Stimulated activated CD8-positive, alpha-beta memory T cell treated with anti-CD3 and anti-CD28 coated beads, Interleukin-12 subunit alpha, Interleukin-12 subunit beta, amount 100 ng/mL, for 24 hours (primary cell): ENCODE measurements at regions not wholly inside any gene's neighbourhood (a gene's known extent, or its start where the extent isn't known, plus 50 kb on each side); places are given as distances from the start of the nearest gene placed in this dataset.

Experiments
- DNase-seq: peaks from one replicate; pipeline ENCODE4 v3.0.0-alpha.2; 2020; ENCODE audit errors: extremely low read depth

DNA sequence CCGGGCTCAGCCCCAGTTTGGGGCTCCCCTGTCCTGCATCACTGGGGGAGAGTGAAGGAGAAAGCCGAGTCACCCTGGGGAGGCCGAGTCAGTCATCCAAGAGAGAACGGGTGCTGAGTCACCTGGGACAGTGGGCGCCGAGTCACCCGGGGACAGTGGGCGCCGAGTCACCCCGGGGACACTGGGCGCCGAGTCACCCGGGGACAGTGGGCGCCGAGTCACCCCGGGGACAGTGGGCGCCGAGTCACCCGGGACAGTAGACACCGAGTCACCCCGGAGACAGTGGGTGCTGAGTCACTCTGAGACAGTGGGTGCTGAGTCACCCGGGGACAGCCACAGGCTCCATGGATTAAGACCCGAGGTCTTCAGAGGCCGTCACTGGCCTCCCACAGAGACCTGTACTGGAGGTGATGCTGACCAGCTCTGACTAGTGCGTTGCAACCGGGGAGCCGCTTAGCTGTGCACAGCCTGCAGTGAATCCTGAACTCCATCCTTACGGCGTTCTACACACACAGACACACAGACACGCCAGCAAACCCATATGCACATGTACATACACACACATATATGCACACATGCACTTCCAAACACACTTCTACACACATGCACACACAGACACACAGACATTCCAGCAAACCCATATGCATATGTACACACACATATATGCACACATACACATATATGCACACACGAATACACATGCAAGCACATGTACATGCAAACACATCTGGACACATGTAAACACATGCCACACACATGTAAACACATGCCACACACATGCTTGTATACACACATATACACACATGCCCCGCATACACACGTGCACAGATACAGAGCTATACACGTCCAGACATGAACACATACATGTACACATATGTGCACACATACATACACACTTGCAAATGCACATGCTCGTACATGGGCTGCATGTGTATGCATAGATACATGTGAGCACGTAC is 64.9 kb upstream of the GALNT9 start:
- DNase-seq: no peak

DNA sequence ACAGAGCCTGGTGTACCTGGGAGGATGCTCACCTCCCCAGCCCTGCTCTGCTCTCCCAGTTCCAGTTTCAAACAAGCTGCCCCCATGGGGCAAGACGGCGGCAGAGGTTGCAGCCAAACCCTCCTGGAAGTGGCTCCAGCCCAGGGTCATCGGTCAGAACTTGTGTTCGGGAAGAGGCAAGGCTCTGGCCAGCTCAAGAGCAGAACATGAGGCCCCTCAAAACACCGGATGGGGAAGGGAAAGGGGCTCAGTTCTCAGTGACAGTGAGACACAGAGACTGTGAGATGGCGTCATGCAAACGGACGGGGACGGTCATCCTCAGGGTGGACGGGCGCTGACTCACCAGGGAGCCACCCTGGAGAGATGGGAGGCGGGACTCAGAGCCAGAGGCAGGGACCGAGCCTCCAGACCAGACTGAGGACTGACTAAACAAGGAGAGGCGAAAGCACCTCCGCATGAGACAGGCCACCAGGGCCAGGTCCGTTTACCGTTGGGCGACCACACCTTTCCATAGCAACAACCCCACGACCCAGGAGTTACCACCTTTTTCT is 63.9 kb upstream of the GALNT9 start:
- DNase-seq: no peak

DNA sequence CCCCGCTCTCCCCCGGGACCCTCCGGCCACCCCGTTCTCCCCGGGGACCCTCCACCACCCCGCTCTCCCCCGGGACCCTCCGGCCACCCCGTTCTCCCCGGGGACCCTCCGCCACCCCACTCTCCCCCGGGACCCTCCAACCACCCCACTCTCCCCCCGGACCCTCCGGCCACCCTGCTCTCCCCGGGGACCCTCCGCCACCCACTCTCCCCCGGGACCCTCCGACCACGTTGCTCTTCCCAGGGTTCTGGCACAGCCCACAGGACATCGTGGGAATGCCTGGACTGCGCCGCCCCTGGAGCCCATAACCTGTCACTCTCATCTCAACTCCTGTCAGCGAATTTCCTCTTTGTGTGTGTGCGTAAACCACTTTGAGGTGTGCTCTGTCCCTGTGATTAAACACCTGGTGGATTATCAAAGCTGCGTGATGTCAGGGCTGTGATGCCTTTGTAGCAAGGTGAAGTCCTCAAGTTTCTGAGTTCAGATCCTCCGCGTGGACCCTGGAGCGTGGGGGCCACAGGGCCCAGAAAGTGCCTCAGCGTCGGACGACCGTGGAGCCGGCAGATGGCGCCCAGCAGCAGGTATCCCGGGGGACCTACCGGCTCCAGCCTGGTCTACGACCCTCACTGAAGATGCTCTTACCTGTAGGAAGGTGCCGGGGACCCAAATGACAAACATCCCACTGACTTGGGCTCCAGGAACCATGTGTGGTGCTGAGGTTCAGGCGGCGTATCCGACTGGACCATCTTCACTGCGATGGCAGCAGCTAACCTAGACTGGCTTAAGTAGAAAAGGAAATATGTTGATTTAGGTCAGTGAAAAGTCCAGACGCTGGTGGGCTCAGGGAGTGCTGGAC is 63.2 kb upstream of the GALNT9 start:
- no peak for DNase-seq

DNA sequence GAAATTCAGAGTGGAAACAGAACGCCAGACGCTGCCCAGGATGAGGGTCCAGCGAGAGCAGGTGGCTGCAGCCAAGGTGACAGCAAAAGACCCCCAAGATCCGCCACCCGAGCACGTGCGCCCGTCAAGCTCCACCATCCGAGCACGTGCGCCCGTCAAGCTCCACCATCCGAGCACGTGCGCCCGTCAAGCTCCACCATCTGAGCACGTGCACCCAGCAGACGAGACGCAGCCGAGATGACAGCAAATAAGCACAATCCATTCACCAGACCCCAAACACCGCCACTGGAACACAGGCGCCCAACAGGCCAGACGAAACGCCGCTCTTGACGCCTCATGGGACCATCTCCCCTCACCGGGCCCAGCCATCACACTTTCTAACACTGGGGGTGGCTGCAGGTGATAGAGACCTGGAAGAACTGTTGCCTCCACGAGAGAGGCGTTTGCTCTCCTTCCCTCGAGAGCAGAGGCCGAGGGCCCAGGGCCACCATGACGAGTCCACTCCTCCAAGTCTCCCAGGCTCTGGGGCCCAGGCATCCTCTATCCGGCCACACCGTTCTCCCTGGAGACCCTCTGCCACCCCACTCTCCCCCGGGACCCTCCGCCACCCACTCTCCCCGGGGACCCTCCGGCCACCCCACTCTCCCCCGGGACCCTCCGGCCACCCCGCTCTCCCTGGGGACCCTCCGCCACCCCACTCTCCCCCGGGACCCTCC is 62.1 kb upstream of the GALNT9 start:
- DNase-seq: no peak

DNA sequence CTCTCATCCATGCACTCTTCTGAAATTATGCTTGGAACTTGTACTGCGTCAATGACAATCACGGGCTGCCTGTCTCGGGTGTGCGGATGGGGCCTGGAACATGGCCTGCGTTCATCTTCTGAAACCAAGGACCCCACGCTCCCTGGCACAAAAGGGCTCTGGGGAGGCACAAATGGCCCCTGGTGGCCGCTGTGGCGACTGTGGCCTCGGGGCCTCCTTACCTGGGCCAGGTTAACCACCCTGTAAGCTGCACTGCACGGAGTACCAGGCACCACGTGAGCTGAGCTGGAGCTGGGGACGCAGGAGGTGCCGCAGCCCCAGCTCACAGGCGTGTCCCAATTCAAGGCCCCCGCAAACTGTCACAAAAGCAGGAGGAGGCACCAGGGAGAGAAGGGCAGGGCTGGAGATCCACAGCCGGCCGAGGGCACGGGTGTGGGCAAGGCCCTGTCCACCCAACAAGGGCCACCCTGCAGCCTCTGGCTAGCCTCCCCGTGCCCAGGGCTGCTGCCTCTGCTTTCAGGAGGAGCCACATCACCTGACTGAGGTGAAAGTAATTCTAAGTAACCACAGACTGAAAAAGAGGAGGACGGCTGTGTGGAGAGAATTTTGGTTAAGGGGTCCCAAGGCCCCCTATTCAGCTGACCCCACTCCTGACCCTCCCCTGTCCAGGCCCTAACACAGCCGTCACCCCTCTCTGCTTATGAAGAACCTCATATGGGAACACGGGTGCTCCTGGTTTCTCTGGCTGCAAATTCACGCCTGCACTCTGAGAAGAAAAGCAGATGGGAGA is 61.1 kb upstream of the GALNT9 start:
- no peak for DNase-seq

DNA sequence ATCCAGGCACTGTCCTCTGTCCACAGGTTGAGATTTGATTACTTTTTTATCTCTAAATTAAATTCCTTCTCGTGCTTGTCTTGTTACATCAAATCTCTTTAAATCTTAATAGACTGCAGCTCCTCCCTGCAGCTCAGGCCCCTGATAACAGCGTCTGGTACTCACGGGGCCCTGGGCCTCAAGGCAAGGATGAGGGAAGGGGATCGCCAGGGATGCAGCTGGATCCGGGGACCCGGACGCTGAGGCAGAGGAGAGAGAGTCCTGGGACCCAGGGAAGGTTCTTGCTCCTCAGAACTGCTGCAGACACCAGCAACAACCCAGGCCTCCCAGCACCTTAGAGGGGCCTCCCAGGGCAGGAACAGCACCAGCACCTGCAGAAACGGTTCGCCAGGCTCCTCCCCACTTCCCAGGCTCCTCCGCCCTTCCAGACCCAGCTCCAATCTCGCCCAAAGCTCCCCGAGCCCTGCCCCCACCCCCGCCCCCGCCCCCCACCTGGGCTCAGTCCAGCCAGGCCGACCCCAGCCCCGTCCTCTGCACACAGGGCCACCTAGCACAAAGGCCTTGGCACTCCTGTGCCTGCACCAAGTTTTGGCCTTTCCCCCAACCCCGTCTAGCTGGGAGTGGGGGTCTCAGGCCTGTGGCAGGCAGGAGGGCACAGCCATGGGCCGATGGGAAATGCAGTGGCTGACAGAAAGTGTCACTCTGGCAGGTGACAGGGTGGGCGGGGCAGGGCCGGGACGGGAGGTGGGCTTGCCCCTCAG is 60.3 kb upstream of the GALNT9 start:
- no peak for DNase-seq

DNA sequence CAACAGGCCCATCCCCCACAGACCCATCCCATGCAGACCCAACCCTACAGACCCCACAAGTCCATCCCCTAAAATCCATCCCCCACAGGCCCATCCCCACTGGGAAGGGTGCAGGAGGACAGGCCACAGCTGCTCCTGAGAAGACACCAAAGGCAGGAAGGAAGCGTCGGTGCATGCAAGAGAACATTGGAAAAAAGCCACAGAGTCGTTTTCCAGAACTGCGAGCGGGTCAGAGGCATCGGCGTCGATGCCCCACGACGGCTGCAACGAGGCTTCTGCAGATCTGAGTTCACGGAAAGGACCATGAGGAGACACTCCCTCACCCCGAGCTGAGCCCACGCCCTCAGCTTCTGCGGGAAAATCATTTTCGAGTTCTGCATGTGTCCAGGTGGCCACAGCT is 59.6 kb upstream of the GALNT9 start:
- no peak for DNase-seq

DNA sequence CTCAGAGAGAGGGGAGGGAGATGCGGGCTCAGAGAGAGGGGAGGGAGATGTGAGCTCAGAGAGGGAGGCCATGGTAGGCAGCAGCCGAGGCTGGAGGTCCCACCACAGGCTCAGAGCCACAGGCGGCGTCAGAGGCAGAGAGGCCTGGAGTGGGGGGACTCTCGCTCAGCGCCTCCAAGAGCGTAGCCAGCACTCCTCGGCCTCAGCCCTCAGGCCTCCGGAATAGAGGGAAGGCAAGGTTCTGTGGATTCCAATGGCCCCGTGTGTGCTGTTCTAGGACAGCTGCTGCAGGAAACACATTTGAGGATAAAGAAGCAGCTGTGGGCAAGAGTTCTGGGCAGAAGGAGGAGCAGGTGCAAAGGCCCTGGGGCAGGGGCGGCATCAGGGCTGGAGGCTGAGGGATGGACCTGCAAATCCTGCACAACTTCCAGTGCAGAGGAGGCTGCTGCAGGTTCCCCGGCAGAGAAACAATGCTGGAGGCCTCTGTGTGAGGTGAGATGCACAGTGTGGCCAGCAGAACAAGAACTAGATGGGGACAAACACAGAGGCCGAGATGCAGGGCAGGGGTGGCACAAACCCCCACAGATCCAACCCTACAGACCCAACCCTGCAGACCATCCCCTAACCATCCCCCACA is 59.1 kb upstream of the GALNT9 start:
- no peak for DNase-seq

DNA sequence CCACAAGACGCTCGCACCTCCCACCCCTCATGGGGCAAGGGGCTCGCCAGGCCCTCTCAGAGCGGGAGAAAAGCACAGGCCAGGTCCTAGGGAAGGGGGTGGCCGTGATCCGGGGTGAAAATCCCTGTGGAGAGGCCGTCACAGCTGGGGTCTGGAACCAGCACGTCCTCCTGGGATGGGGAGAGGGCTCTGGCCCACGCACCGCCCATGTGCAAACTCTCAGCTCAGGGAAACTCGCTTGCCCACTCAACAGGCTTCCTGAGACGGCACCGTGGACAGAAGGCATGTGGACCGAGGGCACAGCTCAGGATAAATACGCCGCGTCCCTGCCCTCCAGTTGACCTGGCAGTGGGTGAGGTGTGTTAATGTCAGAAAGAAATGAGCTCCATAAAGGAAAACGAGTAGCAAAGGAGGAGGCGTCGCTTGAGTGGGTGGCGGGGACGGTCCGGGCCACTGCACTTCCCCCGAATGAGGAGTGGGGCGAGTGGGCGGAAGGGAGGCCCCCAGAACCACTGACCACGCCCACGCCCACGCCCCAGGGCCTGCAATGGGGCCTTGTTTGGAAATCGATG is 57.6 kb upstream of the GALNT9 start:
- DNase-seq: no peak

DNA sequence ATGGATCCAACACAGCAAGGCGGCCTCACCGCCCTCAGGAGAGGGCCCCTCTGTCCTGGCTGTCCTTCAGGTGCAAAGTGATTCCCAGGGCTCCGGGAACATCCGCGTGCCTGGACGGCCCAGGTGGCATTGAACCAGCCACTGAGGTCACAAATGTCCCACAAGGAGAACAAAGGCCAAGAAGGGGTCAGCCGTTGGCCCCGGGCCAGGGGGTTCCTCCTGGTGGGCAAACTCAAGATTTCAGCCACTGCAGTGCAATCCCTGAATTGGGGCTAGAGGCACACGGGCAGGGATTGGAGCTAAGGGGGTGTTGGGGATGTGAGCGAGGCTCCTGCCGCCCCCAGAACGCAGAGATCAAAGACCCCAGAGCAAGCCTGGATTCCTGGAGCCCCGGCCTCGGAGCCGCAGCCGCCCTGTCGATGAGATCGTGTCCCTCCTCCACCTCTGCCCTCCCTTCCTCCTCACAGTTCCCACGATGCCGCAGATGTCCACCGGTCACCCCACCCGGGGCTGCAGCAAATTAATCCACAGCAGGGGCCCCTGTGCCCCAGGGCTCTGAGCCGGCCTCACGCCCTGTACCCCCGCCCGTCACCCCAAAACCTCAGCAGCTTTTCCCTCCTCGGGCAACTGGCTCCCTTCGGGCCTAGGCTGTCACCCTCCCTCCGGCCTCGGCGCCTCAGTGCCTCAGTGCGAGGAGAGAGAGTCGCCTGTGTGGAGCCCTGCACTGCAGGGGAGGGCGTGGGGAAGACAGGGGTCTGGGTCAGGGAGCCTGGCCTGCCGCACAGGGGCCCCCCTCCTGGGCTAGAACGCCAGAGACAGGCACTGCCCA is 56.7 kb upstream of the GALNT9 start:
- DNase-seq: no peak

DNA sequence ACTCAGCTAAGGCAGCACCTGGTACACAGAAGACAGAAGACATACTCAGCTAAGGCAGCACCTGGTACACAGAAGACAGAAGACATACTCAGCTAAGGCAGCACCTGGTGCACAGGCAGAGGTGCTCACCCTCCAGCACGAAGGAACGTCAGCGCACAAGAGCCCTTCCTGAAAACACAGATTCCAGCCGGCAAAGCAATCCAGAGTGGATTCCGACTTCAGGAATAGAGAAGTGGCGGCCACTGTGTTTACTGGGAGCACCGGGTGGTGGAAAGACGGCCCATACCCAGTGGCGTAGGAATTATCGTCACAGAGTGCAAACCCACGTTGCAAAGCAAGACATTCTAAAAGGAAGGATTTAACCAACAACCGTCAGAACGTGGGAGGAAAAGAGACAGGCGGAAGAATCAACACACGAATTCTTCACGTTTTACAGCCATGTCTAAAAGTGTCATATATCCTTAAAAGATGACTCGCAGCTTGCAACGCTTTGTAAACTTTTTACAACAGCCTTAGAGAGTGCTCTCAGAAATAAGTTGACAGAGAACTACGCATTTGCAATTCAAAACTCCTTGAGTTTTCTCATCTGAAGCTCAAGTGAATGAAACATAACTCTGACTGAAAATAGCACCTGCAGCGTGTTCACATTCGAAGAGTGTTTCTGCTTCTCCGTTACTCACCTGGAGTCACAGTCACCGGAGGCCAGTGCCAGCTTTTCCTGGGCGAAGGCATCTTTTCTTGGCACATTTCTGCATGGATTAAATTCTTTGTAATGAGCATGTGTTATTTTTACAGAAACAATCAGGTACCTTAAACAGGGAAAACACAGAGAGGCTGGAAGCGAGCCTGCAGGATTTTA is 55.8 kb upstream of the GALNT9 start:
- DNase-seq: no peak

DNA sequence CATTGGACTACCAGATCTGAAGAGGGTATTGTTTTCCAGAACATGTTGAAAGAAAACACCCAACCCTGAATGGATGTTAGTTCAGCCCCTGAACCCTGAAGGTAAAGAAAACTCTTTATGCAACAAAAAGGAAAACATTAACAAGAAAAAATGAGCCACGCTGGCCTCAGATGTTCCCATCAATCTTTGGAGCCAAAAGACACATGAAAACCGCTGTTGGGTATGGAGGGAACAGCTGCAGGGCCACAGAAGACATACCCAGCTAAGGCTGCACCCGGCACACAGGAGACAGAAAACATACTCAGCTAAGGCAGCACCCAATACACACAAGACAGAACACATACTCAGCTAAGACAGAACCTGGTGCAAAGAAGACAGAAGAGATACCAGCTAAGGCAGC is 51.3 kb upstream of the GALNT9 start:
- DNase-seq: no peak

DNA sequence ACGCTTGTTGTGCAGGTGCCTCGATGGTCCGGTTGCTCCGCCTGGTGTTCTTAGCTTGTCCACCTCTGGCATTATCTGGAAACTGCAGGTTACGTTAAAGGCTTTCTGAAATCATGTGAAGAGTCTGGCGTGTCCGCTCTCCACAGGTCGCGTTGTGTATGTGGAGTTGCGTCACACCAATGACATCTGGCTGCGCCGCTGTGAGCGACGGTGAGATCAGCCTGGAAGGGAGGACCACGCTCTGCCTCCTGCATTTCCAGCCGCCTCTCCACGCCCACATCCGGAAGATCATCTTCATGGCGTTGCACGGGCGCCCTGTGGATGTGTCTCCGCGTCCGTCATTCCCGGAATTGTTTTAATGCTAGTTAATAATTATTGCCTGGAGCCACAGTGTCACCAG is 50.6 kb upstream of the GALNT9 start:
- DNase-seq: no peak

DNA sequence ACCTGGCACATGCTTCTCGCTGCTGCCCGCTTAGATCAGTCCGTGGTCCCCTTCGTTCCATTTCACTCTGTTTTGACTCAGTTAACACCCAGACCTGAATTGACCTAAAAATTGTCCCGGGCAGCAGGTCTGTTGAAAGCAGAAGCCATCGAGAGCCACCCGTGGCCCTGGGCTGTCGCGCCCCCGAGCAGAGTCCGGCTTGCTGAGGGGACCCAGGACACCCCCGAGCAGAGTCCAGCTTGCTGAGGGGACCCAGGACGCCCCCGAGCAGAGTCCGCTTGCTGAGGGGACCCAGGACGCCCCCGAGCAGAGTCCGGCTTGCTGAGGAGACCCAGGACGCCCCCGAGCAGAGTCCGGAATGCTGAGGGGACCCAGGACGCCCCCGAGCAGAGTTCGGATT is 50.2 kb upstream of the GALNT9 start:
- no peak for DNase-seq
